ENCODE measurements at regions not wholly inside any gene's neighbourhood (a gene's known extent, or its start where the extent isn't known, plus 50 kb on each side); places are given as distances from the start of the nearest gene placed in this dataset.
"Not testable (repeated sequence)": the region's sequence is repeated elsewhere in the genome, so short reads cannot be mapped to it uniquely, and the experiment has no call there.

DNA sequence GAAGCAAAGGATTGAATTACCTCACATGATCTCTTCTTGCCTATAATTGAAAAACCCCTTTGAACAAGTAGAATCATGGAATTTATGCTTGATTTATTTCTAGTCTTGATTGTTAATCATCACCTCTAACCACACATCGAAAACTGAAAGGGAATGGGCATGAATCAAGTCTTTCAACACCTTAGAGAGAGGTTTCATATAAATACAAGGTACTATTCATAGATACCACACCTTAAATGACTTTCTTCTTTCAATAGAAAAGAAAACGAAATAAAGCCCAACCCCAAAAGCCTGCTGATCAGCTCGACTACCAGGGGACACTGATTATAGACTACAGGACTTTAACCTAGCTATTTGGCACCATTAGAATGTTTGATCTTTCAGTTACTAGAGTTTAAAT lies 128.6 kb upstream of the PTPRZ1 start:
- no peak for DNase-seq

DNA sequence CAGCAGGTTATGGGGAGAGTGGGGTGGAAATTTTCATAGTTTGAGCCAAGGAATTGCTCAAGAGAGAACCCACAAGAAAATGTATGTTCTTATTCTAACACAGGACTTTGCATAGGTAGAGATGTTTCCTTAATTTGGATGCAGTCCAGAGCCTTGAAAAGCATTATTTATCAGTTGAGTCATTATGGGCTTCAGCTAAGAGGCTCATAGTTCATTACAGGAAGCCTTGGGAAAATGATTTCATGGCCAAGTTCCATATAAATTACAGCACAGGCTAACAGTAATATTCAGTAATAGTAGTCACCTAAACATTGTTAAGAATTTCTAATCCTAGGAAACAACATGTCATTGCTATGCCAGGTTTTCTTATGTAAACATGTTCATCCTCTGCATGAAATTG lies 131.1 kb upstream of the PTPRZ1 start:
- no peak for DNase-seq

DNA sequence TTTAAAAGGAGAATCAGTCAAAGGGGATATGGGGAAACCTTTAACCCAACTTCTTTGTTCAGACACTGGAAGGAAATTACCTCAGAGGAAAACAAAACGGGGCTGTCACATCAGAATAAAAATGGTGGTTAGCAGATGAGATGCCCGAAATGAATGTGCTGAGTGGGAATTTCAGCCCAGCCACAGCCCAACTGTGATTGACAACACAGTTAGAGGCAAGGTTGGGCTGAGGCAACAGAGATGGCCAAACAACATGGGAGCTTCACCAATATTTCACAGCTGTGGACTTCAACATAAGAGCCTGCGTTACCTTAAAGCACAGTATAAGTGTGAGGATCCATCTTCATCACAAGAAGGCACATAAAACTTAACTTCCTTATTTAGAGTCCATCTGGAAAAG lies 133.5 kb upstream of the PTPRZ1 start:
- DNase-seq: no peak

DNA sequence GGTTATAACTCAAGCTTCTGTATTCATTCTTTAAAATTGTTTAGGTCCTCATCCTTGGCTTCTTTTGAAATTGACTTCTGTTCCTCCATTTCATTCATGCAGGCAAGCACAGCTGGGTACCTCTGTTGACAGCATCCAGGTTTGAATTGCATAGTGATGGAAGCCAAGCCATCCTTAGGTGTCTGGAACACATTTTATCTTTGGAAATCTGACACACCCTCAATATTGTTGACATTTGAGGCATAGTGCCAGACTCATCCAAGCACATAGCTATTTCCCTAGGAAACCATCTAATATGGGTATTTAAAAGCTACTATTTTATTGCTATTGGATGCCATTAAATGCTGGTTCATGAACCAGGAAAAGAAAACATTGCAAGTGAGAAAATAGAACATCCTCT lies 142.1 kb upstream of the PTPRZ1 start:
- DNase-seq: no peak

DNA sequence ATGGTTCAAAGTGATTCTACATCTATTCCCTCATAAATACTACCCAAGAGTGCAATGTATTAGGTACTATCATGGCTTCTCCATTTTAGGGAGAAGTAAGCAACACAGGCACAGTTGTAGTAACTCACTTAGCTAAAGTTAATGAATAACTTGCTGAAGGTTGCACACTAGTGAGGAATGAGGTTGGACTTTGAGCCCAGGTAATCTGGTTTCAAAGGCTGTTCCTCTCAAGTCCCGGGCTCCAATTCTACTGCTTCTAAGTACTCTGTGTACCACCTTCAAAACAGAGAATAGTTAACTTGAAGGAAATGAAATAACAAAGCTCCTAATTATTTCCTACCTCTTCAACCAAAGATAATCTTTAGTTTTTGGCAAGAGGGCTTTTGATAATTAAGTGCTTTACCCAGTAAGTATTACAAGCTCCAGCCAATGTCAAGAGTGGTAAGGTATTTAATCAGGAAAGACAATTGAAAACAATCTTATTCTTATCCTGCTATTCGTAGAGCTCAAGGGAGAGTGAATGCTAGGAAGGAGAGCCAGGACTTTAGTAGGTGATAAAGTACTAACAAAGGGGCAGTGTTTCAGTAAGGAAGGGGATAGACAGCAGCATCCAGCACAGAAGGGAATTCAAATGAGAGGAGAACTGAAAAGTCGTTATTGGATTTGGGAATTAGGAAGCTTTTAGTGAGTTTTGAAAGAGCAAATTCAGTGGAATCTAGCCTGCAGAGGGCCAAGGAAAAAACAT lies 158.2 kb upstream of the PTPRZ1 start:
- no peak for DNase-seq

DNA sequence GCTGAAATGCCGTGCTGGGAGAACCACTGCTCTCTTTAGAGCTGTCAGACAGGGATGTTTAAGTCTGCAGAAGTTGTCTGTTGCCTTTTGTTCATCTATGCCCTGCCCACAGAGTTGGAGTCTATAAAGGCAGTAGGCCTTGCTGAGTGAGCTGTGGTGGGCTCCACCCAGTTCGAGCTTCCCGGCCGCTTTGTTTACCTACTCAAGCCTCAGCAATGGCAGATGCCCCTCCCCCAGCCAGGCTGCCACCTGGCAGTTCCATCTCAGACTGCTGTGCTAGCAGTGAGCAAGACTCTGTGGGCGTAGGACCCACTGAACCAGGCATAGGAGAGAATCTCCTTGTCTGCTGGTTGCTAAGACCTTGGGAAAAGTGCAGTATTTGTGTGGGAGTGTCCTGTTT lies 160.0 kb upstream of the PTPRZ1 start:
- DNase-seq: not testable (repeated sequence)

DNA sequence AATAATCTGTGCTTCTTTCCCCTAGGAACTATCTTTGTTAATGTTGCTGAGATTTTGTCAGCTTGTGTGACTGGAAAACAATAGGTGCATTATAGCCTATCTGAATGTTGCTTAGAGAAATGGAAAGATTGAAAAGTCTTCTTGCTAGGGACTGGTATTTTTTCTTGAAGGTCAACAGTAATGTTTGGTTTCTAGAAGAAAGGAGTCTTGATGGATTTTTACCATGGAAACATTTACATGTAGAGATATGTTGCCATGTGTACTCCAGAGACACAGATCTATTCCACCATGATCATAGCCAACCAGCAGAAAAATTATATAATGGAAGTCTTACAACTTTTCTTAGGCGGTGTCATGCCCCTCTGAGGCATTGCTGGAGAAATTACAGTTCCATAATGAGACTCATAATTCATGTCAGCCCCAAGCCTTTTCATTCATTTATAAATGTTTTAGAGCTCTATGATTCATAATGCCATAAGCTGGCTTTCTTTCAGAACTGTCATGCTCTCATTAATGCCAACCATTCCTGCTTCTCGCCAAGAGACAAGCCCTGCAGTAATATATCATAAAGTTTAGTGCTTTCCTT lies 175.1 kb upstream of the PTPRZ1 start:
- no peak for DNase-seq

DNA sequence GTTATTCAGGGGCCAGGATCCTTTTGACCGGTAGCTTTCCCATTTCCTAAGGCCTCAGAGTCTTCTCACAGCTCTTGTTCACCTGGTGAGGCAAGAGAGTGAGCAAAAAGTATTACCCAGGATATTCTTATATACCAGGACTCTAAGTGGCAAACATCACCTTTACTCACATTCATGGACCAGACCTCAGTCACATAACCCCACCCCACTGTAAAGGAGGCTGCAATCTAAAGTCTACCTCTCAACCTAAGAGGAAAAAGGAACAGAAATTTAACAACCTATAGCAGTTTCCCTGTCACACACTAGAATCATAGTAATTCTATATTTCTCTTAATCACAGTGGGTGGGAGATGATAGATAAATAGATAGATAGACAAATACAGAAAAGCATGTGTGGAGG lies 176.0 kb upstream of the PTPRZ1 start:
- no peak for DNase-seq

DNA sequence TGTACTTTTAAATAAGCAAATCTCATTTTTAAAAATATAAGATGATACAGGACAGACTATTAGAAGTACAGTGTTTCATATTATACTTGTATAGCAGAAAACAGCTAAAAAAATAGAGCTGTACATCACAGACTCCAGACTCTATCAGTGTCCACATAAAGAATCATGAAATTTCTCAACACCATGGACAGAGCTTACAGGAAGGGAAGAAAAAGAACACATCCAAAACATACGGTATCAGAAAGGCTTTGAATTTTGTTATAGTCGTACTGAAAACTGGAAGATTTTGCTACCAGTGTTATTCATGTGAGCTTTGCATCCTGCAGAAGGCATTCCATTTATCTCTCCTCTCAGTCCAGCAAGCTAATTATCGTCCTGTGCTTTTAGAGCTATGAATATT lies 183.2 kb upstream of the PTPRZ1 start:
- DNase-seq: no peak

DNA sequence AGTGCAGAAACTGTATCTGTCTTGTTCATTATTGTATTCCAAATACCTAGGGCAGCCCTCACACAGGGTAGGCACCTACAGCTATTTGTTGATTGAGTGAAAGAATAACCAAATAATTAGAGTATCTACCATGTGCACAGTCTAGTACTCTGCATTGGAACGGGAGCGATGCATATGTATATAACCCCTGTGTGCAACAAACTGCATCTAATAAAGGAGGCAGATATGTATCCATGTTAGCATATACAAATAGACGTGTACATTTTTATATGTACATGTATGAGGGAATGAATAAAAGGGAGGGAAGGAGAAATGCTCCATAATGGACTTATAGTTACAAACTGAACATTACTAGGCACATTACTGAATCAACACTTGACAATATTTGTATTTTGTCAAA lies 191.3 kb upstream of the PTPRZ1 start:
- no peak for DNase-seq

DNA sequence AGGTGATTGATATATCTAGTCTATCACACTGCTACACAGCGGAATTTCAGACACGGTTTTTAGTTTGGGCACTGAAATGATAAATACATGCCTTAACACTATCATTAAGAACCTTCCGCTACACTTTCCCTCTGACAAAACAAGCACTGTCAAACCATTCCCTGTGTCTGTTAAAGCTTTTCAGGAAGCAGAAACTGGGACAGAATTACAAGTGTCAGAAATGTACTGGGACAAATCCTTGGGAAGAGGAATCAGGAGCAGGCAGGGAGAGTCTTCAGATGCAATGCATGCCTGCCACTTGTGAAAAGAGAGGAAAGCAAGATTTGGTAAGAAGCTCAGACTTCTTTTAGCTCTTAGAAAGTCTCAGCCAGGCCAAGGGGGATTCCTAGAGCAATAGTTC lies 196.8 kb upstream of the PTPRZ1 start:
- no peak for DNase-seq

DNA sequence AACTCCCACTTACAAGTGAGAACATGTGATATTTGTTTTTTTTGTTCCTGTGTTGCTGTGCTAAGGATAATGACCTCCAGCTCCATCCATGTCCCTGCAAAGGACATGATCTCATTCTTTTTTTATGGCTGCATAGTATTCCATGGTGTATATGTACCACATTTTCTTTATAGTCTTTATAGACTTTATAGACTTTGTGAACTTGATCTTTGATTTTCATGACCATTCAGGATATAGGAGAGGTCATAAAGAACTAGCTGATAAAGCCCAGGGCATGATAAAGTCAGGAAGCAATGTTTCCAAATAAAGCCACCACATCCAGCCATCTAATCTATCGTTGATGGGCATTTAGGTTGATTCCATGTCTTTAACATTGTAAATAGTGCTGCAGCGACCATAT lies 198.5 kb upstream of the PTPRZ1 start:
- DNase-seq: not testable (repeated sequence)

DNA sequence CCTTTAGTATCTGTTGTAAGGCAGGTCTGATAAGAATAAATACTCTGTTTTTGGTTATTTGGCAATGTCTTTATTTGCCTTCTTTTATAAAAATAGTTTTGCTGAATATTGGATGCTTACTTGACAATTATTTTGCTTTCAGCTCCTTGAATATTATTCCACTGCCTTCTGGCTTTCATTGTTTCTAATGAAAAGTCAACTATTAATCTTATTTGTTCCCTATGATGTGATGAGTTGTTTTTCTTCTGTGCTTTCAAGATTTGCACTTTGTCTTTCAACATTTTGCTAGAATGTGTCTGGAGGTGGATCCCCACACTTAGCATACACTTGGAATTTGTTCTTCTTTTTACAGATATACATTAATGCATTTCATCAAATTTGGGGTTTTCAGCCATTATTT lies 203.8 kb upstream of the PTPRZ1 start:
- no peak for DNase-seq

DNA sequence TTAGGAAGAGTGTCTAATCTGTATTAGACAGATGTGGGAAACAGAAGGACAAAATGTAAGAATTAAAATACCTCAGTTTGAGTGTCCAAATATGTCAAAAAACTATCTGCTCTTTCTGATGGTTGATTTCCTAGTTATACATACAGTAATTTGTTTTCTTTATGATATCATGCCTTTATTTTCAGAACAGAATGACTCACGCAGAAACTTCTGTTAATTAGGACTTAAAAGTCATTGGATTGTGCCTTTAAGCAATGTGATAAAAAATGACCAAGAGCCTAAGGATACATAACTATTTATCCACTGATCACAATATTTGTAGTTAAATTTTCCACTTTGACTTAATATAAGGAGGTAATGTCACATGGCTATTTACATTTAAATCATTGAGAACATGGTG lies 206.7 kb upstream of the PTPRZ1 start:
- no peak for DNase-seq

DNA sequence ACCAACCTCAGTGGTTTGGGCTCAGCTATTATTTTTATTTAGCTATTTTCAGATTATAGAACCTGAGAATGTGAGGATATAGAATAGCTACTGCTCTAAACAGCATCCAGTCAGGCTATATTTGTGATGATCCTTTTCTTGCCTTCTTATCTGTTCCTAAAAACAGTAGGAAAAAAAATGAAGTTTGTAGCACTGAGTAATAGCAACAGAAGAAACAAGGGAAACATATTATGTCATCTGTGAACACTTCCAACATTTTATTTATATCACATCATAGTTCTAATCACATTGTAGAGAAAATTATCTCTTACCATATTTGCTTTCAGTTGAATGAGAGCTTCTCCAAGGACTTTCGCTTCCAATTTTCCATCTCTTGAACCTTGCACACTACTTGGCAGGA lies 229.6 kb upstream of the PTPRZ1 start:
- no peak for DNase-seq

DNA sequence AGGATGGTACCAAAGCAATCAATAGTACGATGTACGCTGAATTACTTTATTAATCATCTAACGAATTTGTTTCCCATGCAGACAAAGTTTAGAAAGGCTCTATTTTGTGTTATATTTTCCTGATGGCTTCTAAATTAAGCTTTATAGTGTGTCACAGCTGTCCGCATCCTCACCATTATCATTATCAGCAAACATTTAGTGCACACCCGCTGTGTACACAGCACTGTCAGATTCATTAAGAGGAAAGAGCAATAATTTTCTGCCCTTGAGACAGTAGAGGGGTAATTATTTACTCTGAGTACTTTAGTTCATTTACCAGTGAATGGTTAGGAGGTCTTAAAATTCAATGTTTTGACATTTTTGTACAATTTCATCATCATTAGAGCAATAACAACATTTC lies 233.3 kb upstream of the PTPRZ1 start:
- no peak for DNase-seq

DNA sequence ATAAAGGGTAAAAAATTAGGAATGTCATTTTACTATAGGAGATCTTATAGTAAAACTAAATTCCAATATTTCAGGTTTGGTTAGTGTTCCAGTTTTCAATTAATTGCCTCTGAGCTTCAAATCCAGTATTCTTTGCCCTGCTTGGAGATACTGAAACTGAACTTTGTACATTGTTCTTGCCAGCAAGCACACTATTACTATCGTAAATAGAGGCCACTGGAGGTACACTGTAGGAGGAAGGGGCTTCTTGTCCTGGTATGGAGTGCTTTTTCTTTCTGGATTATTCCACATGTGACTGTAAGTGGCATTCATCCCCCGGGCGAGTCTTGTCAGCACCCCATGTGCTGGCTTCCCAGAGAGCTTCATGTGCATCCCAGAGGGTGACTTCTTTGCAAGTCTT lies 234.7 kb upstream of the PTPRZ1 start:
- no peak for DNase-seq

DNA sequence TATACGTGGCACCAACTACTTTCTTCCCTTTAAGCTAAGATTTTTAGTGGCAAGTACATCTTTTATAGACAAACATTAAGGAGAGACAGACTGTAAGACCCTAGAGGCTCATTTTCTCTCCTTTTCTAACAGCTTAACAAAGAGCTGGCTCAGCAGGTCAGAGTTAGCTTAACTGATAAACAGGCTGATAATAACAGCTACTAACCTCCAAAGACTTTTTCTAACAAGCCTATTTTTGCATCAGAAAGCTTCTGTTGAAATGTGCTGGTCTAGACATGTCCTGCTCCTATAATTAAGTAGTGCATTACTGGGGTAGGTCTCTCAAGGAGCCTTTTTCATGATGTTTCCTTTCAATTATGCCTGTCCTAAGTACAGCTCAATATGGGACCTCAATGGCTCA lies 238.2 kb upstream of the FAM3C start:
- DNase-seq: no peak

DNA sequence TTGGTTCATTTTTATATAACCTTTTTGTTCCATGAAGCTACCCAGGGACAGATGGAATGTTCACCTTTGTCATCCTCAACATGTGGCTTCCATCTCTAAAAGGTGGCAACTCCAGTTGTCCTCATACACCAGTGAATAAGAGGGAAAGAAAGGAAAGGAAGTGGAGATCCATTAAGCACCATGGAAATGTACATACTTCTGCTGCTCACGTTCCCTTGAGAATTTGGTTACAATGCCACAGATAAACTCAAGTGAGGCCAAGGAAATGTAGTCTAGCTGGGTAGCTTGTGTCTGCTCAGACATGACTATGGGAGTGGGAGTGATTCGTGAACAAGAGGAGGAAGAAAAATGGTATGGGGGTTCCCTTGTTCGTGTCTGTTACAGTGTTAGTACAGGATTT lies 237.1 kb upstream of the FAM3C start:
- no peak for DNase-seq

DNA sequence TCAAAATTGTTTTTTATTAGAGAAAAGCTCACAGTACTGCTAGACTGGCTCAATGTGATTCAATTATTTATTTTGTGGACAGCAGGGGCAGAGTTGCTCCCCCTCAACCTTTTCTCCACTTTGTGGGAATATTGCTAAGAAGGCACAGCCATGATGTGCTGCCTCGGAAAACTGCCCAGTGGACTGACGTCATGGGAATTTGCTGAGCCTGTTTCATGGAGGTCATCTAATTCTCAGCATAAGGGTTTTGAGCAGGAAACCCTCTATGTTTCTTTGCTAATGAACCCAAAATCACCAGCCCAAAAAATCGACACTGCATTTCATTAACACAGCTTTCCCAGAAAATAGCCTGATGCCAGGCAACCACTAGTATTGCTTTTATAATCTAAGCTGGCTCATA lies 228.8 kb upstream of the FAM3C start:
- no peak for DNase-seq

DNA sequence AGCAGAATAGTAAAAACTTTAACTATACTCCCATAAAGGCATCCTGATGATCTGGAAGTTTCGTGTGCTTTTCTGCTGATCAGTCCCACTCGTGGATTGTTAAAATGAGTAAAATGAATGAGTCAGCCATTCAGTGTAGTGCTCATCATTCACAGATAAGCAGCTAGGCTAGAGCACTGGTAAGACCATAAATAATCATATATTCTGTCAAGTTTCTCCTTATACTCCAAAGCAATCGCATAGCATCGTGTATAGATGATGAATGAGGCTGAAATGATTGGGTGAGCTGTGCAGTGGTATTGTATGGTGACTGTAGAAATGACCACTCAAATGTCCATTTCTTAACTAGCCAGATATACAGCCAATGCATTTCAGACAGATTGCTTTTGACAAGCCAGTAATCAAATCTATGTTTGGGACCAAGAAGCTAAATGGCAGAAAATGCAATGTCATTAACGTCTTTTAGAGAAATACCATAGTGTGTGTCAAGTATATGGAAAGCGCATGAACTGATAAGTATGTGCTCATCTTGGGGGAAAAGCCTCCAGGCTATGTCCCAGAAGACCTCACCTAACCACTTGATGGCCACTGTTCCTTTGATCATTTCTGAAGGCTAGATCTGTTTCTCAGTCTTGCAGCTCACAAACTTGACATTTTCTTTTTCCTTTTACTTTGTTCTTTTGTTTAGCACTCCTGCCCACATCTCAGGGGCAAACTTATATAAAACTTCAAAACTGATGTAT lies 227.2 kb upstream of the FAM3C start:
- no peak for DNase-seq

DNA sequence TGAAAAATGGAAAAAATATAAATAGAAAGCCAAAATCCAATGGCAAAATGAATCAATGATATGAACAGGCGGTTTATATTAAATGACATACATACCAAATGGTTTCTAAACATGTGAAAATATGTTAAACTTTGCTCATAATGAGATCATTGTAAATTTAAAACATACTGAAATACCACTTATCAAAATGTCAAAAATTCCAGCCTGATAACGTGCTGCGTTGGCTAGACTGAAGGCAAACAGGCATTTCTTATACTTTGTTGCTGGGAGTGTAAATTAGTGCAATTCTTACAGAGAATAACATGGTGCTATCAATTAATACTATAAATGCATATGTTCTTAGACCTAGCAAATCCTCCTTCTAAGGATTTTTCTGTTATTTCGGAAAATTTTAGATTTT lies 225.8 kb upstream of the FAM3C start:
- no peak for DNase-seq

DNA sequence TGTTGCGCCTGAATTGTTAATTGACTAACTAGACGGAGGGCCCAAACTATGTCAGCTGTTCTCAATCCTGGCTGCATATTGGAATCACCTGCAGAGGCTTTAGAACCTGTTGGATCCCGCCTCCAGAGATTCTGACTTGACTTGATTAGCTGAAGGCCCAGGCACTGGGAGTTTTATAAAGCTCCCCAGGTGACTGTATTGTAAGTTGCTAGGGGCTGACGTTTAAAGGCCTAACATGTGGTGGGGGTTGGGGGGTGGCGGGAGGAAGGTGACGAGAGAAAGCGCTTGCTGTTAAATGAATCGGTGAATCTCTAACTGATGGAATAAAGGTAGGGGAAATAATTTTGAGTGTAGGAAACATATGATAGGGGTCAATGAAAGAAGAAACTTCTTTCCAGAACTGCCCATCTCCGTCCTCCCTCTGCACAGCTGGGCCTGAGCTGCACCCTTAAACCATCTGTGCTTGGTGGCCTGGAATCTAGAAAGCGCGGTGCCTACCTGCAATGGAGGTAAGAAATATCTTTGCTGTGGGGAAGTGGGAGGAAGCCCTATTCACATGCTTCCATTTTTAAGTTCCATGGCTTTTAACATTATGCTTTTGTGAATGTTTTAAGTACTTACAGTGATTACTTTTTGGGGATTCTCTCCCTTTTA lies 225.0 kb upstream of the FAM3C start:
- DNase-seq: no peak

DNA sequence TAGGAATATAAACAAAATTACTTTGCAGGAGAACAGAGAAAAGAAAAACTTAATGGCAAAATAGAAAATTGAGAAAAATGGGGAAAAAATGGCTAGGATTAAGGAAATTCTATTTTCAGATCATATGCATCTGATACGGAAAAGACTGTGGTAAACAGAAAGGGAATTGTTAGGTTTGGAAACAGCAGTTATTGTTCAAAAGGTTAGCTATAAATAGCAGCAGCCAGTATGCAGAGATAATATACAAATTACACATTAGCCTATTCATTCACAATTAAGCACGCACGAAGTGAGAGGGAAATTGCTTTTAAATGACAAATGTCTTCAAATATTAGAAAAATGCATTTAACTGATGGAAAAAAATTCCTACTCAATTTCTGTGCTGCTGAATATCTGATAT lies 224.1 kb upstream of the FAM3C start:
- no peak for DNase-seq

Measured in suppressor macrophage treated with lipopolysaccharide for 1 hour (primary cell).